SK-N-SH (cell line): ENCODE measurements at regions not wholly inside any gene's neighbourhood (a gene's known extent, or its start where the extent isn't known, plus 50 kb on each side); places are given as distances from the start of the nearest gene placed in this dataset.

Experiments used
- CTCF ChIP-seq: fragments of 200-600 bp; sonication (generic); IDR thresholded peaks from 2 replicates; pipeline ENCODE4 v1.6.1; 2017; ENCODE audit warnings: antibody characterized with exemption, mild to moderate bottlenecking, moderate library complexity
- SMC3 ChIP-seq: IDR thresholded peaks from 2 replicates; pipeline ENCODE4 v1.6.1; 2012; ENCODE audit warnings: low read depth, low read length, improper control_type of control experiment

GRCh38 chr5:110239786-110240185 lies 486.7 kb downstream of the TMEM232 start:
- TF ChIP-seq SMC3 (no peak), CTCF (no peak)
